ENCODE measurements at regions not wholly inside any gene's neighbourhood (a gene's known extent, or its start where the extent isn't known, plus 50 kb on each side); places are given as distances from the start of the nearest gene placed in this dataset.
"Not testable (repeated sequence)": the region's sequence is repeated elsewhere in the genome, so short reads cannot be mapped to it uniquely, and the experiment has no call there.

DNA sequence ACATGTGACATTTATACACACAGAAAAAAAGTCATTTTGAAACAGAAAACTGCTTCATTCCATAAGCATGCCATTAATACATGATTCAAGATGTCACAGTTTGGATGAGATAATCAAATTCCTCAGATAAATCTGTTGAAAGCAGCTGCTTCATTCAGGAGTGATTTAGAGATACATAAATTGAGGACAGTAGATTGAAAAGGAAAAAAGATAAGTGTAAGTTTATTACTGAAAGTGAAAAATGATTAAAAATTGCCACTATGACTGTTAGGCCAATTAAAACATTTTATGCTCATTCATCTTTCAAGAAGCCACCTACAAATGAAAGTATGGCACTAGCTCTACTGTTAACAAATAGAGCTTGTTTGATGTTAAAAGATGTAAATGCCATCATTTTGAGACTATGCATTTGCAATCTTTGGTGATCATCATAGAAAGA is 136.9 kb upstream of the CDK6 start:
- DNase-seq (ENCODE audit: low read depth), result no peak

DNA sequence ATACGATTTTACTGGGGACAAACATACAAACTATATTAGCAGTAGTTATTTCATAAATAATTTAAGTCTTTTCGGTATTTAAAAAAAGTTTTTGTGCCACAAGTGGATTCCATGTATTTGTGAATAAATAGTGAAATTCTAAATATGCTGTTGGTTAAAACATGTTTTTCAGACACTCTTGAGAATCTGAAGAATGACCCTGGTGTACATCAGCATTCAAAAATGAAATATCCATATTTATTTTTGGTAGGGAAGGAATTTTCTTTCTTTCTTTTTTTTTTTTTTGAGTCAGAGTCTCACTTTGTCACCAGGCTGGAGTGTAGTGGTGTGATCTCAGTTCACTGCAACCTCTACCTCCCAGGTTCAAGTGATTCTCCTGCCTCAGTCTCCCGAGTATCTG is 136.1 kb upstream of the CDK6 start:
- no peak for DNase-seq (ENCODE audit: low read depth)

DNA sequence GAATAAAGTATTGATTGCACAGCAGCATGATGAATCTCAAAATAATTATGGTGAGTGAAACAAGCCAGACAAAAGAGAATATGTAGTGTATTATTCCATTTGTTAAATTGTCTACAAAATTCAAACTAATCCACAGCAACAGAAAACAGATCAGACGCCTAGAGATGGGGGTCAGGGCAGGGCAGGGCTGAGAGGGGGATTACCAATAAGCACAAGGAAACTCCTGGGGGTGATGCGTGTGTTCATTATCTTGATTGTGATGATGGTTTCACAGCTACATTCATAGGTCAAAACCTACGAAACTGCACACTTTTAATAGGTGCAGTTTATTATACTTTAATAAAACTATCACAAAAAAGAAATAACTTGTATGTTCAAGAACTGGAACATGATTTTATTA is 132.7 kb upstream of the CDK6 start:
- DNase-seq (ENCODE audit: low read depth), result no peak

DNA sequence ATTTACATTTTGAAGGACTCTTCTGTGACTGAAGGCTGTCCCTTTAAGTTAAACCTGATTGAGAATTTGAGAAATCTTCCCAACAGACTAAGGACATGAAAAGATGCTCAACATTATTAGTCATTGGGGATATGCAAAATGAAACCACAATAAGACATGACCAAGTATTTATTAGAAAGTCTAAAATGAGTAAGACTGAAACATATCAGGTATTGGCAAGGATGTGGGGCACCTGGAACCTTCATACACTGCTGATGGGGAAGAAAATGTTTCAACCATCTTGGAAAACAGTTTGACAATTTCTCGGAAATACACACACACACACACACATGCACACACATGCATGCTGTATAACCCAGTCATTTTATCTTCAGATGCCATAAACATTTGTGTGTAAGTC is 132.1 kb upstream of the CDK6 start:
- peak; percentile 6 for DNase-seq (ENCODE audit: low read depth)

DNA sequence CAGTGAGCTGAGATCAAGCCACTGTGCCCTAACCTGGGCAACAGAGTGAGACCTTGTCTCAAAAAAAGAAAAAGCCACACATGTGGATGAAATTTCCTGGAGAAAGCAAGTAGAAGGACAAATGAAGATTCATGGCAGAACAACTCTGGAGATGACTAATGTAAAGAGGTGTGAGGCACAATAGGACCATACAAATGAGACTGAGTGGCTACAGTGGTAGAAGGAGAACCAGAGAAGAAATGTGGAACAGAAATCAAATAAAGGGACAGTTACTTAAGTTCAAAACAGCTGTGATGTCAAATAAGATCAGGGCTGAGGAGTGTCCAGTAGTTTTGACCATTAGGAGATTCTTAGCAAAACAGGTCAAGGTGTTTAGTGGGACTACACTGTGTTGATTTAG is 130.9 kb upstream of the CDK6 start:
- no peak for DNase-seq (ENCODE audit: low read depth)

DNA sequence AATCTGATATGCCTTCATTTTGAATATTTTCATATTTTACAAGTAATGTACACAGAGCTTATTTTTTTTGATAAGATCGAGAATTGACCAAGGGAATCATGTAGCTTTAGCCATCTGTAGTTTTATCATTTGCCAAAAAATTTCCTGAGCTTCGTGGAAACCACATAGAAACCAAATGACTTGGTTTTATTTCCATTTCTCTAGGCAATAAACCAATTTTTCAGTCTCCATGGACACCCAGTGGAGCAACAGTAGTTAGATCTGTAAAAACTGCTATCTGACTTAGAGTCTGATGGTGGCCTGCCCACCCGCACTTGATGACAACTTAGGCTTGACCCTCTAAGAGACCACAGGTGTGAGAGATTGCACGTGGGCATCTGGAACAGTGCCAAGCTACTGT is 127.8 kb upstream of the CDK6 start:
- DNase-seq (ENCODE audit: low read depth), result no peak

DNA sequence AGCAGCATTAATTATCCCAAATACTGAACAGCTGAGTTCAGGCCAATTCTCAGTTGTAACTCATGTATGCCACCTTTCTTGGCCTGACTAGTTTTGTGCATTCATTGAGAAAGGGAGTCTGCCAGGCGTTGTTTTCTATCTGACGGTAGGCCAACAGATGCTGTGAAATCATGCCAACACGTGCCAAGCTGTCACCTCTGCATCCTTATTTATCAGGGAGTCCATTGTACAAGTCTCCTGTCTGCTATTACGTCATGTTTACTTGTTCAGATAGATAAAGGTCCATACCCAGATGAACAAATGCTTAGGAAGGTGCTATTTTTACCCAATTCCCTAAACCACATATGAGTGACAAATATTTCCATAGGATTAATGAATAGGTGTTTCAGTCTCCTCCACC is 127.2 kb upstream of the CDK6 start:
- DNase-seq (ENCODE audit: low read depth), result no peak

DNA sequence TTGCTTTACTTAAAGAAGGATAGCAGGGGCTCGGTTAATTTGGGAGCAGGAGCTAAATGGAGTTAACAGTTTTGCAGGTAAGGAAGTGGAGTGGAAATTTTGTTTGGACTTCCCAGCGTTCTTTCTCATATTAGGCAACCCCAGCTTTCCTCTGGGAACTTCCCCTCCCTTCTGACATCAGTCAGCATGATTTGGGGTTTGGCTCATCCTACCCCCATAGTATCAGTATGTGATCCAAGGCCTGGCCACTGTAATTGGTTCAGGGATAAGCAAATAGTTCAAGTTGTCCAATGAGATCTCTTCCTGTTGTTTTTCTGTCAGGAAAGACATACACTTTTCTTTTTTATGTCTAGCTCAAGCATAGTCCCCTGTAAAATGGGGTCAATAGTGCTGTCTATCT is 125.6 kb upstream of the CDK6 start:
- DNase-seq (ENCODE audit: low read depth), result no peak

DNA sequence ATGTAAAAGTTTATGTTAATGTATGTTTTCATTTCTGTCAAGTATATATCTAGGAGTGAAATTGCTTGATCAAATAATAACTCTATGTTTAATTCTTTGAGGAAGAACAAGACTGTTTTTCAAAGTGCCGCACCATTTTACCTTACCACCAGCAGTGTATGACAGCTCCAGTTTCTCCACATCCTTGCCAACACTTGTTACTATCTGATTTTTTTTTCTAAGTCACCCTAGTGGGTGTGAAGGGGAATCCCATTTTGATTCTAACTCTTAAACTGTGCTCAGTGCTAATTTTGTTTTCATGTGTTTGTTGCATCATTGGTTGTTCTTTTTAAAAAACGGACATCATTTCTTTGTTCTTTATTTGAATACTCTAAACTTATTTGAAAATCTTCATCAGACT is 120.2 kb upstream of the CDK6 start:
- DNase-seq (ENCODE audit: low read depth), result no peak

DNA sequence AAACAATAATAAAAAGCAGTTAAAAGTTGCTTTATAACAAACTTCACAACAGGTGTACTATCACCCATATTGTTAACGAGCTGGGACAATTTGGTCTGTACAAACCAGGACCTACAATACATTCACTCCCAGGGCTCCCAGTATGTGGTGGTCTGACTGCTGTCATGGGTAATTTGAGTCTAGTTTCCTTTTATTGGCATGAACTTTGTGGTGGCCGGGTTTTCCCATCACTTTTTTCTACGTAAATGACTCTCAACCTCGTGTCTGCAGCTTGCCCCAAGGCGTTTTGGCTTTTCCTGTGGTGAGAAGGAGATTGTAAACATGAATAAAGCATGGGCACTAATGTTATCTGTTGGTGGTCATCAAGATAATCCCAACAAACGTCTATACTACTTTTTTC is 118.7 kb upstream of the CDK6 start:
- DNase-seq (ENCODE audit: low read depth), result peak; percentile 58

DNA sequence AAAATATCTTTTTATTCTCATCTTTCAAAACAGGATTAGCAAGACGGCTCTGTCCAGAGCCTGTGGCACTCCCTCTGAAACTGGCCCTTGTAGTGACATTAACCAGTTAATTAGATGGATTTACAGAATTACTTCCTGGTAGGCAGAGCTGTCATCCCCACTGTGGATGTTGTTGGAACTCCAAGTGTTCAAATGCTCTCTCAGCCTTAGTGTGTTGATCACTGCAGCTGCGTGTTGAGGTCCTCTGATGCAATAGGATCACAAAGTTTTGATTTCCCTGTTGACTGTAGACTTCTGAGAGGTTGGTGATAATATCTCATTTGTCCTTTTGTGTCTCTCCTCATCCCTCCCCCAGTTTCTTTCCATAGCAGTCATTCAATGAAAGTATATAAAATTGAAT is 117.3 kb upstream of the CDK6 start:
- no peak for DNase-seq (ENCODE audit: low read depth)

DNA sequence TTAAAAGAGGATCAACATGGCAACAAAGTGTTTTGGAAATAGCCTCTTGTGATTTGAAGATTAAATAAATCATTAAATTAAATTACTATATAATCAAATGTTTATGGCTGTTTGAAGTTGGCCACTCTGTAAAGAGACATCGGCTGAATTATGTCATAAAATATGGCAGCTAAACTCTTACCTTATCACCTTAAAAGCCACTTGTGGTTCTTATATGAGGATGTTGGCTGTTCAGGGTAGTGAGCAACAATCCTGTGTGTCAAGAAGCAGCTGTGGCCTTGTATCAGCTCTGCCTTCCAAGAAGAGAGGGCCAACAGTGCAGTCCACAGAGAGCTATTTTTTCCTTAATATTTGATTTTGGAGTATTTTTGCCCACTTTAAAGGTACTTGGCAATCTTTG is 113.4 kb upstream of the CDK6 start:
- no peak for DNase-seq (ENCODE audit: low read depth)

DNA sequence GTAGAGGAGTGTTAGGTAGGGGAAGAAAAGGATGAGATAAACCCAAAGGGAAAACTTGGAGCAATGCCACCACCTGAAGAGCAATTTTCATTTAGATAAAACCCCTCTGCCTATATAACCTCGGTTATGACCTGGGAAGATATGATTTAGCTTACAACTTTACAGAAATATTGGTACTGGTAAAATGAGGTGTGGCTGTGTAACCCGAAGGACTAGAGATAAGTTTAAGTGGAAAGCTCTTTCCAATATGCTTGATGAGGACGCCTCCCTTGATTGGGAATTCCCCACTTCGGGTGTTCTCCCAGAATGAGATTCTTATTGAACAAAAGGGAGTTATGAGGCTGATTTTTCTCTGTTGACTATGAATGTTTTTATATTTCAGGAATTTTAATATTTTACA is 109.5 kb upstream of the CDK6 start:
- no peak for DNase-seq (ENCODE audit: low read depth)

DNA sequence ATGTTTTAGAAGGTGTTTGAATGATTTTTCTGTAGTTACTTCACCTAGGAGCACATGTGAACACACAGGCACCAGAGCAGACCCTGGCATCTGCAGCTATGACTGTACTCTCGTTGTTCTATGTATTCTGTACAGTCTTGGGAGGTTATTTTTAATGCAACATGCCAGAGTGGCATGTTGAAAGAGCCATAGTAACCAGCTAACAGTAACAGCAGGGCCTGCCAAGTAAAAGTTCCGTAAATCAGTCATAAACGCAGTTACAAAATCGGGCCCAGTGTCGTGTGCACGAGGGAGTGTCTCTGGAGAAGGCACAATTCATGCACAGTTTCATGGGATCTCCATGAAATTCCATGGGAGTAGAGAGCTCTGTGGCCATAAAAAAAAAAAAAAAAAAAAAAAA is 108.3 kb upstream of the CDK6 start:
- no peak for DNase-seq (ENCODE audit: low read depth)

DNA sequence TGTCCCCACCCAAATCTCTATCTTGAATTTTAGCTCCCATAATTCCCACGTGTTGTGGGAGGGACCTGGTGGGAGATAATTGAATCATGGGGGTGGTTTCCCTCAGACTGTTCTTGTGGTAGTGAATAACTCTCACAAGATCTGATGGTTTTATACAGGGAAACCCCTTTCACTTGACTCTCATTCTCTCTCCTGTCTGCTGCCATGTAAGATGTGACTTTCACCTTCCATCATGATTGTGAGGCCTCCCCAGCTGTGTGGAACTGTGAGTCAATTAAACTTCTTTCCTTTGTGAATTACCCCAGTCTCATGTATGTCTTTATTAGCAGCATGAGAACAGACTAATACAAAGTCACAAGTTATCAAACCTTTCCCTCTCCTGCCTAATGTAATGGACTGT is 106.3 kb upstream of the CDK6 start:
- DNase-seq (ENCODE audit: low read depth), result not testable (repeated sequence)

DNA sequence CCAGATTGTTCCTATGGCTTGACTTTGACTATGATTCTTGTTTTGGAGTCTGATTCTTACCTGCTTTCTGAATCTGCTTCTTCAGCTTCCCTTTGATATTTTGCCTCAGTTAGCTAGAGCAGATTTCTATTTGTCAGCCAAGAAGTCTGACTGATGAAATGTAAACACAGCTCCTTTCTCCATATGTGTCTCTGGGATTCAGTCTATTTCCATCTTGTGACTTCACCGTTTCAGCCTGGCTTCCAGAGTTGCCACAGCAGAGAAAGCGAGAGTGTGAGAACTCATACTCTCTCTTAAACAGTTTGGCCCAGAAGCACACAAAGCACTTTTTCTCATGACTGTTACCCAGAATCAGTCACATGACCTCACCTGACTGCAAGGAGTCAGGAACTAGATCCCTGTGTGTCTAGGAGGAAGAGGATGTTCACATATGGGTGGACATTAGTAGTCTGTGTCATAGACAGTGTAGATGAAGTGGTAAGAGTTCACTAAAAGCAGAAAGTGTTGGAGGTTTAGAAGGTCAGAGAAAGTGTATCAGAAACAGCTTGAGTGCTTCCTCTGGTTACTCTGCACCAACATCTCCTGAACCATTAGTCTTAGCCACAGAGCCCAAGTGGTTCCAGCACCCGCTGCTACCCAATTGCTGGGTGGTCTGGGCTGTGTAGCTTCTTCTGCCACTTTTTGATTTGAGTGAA is 103.4 kb upstream of the CDK6 start:
- DNase-seq (ENCODE audit: low read depth), result no peak

DNA sequence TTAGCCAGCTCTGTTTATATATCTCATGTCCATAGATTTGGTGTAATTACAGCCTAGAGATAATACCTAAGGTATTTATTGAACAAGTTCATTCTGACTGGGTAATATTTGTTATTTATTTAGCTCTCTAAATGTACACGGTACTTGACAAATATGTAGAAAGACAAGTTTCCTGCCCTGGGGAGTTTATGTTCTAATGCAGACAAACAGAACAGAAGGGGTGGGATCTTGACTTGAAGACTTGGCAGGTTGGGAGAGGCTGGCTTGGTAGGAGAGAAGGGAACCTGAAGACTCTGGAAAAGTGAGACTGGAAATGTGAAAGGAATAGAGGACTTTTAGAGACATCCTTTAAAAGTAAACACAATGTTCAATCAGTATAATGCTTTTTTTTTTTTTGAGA is 97.7 kb upstream of the CDK6 start:
- DNase-seq (ENCODE audit: low read depth), result no peak

DNA sequence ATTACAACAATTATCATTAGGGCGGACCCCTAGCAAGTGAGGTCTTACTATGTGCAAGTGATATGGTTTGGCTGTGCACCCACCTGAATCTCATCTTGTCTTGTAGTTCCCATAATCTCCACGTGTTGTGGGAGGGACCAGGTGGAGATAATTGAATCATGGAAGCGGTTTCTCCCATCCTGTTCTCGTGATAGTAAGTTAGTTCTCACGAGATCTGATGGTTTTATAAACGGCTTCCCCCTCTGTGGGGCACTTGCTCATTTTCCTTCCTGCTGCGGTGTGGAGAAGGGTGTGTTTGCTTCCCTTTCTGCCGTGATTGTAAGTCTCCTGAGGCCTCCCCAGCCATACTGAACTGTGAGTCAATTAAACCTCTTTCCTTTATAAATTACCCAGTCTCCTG is 96.1 kb upstream of the CDK6 start:
- no peak for DNase-seq (ENCODE audit: low read depth)

DNA sequence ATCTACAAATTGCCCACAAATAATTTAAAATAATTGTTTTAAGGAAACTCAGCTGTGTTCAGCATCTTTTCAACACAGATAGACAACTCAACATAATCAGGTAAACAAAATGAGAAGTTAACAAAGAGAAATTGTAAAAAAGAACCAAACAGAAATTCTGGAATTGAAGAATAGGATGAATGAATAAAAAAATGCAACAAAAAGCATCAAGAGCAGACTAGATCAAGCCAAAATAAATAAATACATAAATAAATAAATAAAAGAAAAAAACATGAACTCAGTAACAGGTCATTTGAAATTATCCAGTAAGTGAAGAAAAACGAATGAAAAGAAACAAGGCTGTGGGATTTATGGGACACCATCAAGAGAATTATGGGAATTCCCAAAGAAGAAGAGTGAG is 94.0 kb upstream of the CDK6 start:
- no peak for DNase-seq (ENCODE audit: low read depth)

DNA sequence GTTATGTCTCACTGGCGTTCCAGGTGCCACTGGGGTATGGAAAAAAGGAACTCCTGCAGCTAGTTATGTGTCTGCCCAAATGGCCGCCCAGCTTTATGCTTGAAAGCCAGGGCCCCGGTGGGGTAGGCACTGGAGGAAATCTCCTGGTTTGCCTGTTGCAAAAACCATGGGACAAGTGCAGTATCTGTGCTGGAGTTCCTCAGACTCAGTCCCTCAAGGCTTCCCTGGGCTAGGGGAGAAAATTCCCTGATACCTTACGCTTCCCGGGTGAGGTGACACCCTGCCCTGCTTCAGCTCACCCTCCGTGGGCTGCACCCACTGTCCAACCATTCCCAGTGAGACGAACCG is 90.3 kb upstream of the CDK6 start:
- no peak for DNase-seq (ENCODE audit: low read depth)

DNA sequence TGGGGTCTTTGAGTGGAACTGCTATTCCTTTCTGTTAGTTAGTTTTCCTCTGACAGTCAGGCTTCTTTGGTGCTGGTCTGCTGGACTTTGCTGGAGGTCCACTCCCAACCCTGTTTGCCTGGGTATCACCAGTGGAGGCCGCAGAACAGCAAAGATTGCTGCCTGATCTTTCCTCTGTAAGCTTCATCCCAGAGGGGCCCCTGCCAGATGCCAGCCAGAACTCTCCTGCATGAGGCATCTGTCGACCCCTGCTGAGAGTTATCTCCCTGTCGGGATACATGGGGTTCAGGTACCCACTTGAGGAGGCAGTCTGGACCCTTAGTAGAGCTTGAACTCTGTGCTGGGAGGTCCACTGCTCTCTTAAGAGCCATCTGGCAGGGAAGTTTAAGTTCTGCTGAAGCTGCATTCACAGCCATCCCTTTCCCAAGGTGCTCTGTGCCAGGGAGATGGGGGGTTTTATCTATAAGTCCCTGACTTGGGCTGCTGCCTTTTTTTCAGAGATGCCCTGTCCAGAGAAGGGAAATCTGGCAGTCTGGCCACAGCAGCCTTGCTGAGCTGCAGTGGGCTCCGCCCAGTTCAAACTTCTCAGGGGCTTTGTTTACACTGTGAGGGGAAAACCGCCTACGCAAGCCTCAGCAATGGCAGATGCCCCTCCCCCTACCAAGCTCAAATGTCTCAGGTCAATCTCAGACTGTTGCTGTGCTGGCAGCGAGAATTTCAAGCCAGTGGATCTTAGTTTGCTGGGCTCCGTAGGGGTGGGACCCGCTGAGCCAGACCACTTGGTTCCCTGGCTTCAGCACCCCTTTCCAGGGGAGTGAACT is 89.7 kb upstream of the CDK6 start:
- DNase-seq (ENCODE audit: low read depth), result no peak

DNA sequence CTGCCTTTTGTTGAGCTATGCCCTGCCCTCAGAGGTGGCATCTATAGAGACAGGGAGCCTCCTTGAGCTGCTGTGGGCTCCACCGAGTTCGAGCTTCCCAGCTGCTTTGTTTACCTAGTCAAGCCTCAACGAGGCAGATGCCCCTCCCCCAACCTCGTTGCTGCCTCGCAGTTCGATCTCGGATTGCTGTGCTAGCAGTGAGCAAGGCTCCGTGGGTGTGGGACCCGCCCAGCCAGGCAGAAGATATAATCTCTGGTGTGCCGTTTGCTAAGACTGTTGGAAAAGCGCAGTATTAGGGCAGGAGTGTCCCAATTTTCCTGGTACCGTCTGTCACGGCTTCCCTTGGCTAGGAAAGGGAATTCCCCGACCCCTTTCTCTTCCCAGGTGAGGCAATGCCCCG is 88.4 kb upstream of the CDK6 start:
- no peak for DNase-seq (ENCODE audit: low read depth)

DNA sequence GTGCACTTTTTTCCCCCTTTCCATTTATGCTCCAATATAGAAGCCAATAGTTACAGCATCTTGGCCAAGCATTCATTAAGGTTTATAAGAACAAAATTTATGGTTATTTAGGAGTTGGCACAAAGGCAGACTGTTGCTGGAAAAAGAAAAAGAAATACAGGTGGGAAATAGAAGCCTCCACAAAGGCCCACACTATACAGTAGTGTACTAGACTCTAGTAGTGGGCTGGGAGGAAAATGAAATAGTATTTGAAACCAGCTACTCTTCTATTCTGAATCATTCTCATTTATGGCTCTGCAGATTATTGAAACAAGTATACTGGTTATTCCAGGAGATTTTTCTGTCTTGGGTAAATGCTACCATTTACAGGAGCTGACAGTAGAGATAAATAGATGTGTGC is 80.9 kb upstream of the CDK6 start:
- DNase-seq (ENCODE audit: low read depth), result no peak

DNA sequence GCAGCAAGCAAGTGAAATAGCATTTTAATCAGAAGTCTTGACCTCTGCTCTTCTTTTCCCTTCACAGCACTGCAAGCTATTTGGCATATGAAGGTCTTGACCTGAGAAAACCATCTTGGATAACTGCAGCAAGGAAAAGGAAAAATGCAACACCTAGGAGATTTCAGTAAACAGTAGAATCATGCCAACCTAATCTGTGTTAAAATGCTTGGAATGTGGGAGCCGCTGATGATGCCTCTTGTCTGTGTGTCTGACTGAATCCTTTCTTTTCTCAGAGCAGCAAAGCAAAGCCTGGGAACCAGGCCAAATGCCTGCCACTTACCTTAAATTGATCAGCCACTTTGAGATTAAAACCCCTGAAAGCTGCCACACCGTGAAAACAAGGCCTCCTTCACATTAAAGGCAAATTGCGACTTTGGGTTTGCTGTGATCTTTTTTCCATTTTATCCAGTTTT is 80.4 kb upstream of the CDK6 start:
- peak; percentile 60 for DNase-seq (ENCODE audit: low read depth)
